Endothelial cell of umbilical vein (primary cell): ENCODE measurements at regions not wholly inside any gene's neighbourhood (a gene's known extent, or its start where the extent isn't known, plus 50 kb on each side); places are given as distances from the start of the nearest gene placed in this dataset.

Source experiments
- BruUV-seq: library from RNA; stranded (reverse); fragments of 400-500 nt; replicated peaks from 2 replicates; lab custom pipeline; 2021; lab: Mats Ljungman, UMichigan
- CTCF ChIA-PET: fragments of 300-600, 350-600 bp; sonication (Branson Sonifier 250); formaldehyde crosslinking; loops from one replicate; lab custom pipeline; 2021; ENCODE audit warnings: antibody characterized with exemption, inconsistent platforms; lab: Charles Lee
- POLR2A ChIA-PET: fragments of 300-600, 350-600 bp; sonication (Branson Sonifier 250); formaldehyde crosslinking; loops from one replicate; lab custom pipeline; 2021; ENCODE audit warnings: antibody characterized with exemption, inconsistent platforms; lab: Charles Lee
- DNase-seq: peaks from one replicate; pipeline ENCODE4 v3.0.0-alpha.2; 2011; ENCODE audit warnings: low read depth, low spot score
- FAIRE-seq: peaks from 2 replicates; lab custom pipeline; 2011; peaks lifted over from hg19 to GRCh38; lab: Jason Lieb, UNC
- H2AFZ ChIP-seq: 2 replicates; pipeline ENCODE4 v1.6.0; 2012; ENCODE audit warnings: low read depth, low read length, control low read depth, inconsistent platforms
- H3K27ac ChIP-seq: 2 replicates; pipeline ENCODE4 v1.5.1; 2011; ENCODE audit warnings: low read depth, mild to moderate bottlenecking, control low read depth, low read length, moderate library complexity; ENCODE audit not compliant: insufficient read depth
- H3K27me3 ChIP-seq, 2 experiments: 2 replicates each; pipeline versions ENCODE4 v1.6.0 to v1.6.1; 2011; ENCODE audit warnings: low read length in 2 of 2, mixed read lengths in 1 of 2; ENCODE audit not compliant: control insufficient read depth in 2 of 2, insufficient read depth in 2 of 2
- H3K36me3 ChIP-seq, 2 experiments: 2 replicates in 1 of 2; 3 replicates in 1 of 2; pipeline ENCODE4 v1.5.1; 2011; ENCODE audit warnings: low read length in 2 of 2, mild to moderate bottlenecking in 1 of 2, moderate library complexity in 1 of 2; ENCODE audit not compliant: control insufficient read depth in 2 of 2, insufficient read depth in 2 of 2; ENCODE audit errors: extremely low read depth in 1 of 2
- H3K4me1 ChIP-seq: 3 replicates; pipeline ENCODE4 v1.5.1; 2011; ENCODE audit warnings: mild to moderate bottlenecking, low read length; ENCODE audit not compliant: control insufficient read depth, insufficient read depth; ENCODE audit errors: extremely low read depth
- H3K4me2 ChIP-seq: 2 replicates; pipeline ENCODE4 v1.6.1; 2011; ENCODE audit warnings: low read length, control low read depth, mixed read lengths; ENCODE audit not compliant: insufficient read depth
- H3K4me3 ChIP-seq, 3 experiments: fragments of 200-600 bp in 1 of 3; sonication (generic), shearing (Covaris generic) in 1 of 3; replicated peaks in 1 of 3; 2 replicates each; pipeline ENCODE4 v1.5.1; 2011 to 2016; ENCODE audit warnings: control low read depth in 3 of 3, low read length in 3 of 3, mild to moderate bottlenecking in 2 of 3, inconsistent platforms in 1 of 3, low read depth in 1 of 3, moderate library complexity in 1 of 3; ENCODE audit not compliant: insufficient read depth in 1 of 3
- H3K79me2 ChIP-seq: 2 replicates; pipeline ENCODE4 v1.6.0; 2012; ENCODE audit warnings: low read length, inconsistent platforms; ENCODE audit not compliant: control insufficient read depth, insufficient read depth
- H3K9ac ChIP-seq: replicated peaks from 2 replicates; pipeline ENCODE3; 2011; ENCODE audit warnings: low read length, control low read depth; ENCODE audit not compliant: insufficient read depth; ENCODE audit errors: extremely low read depth
- H3K9me1 ChIP-seq: replicated peaks from 3 replicates; pipeline ENCODE4 v1.6.0; 2011; ENCODE audit warnings: mild to moderate bottlenecking, low read length; ENCODE audit not compliant: control insufficient read depth, insufficient read depth; ENCODE audit errors: extremely low read depth
- H3K9me3 ChIP-seq: replicated peaks from 2 replicates; pipeline ENCODE4 v1.5.1; 2012; ENCODE audit warnings: low read length, inconsistent platforms; ENCODE audit not compliant: control insufficient read depth, insufficient read depth
- H4K20me1 ChIP-seq: replicated peaks from 2 replicates; pipeline ENCODE3; 2011; ENCODE audit warnings: mild to moderate bottlenecking, low read length; ENCODE audit not compliant: control insufficient read depth, insufficient read depth; ENCODE audit errors: extremely low read depth
- CTCF ChIP-seq, 2 donors: IDR thresholded peaks; 1 replicate in 1 of 2; 2 replicates in 1 of 2; pipeline ENCODE4 v1.5.1; 2011; ENCODE audit warnings: low read length in 2 of 2, mild to moderate bottlenecking in 2 of 2, moderate library complexity in 2 of 2, control low read depth in 1 of 2, inconsistent platforms in 1 of 2, low read depth in 1 of 2; ENCODE audit not compliant: insufficient read depth in 1 of 2; ENCODE audit errors: extremely low read depth in 1 of 2
- EZH2 ChIP-seq: IDR thresholded peaks from 2 replicates; pipeline ENCODE4 v1.6.1; 2012; ENCODE audit warnings: borderline replicate concordance, low read depth, mild to moderate bottlenecking, moderate library complexity, low read length, inconsistent platforms; ENCODE audit not compliant: severe bottlenecking
- FOS ChIP-seq: IDR thresholded peaks from 2 replicates; pipeline ENCODE4 v1.6.1; 2011; ENCODE audit warnings: mild to moderate bottlenecking, low read length, moderate library complexity, borderline replicate concordance; ENCODE audit not compliant: insufficient read depth
- GATA2 ChIP-seq: IDR thresholded peaks from 2 replicates; pipeline ENCODE4 v1.7.0; 2011; ENCODE audit warnings: low read depth, mild to moderate bottlenecking, moderate library complexity, mixed read lengths, low read length; ENCODE audit not compliant: insufficient read length, insufficient read depth
- JUN ChIP-seq: IDR thresholded peaks from 2 replicates; pipeline ENCODE4 v1.6.1; 2011; ENCODE audit warnings: borderline replicate concordance, low read depth; ENCODE audit not compliant: insufficient read length, insufficient read depth
- MAX ChIP-seq: IDR thresholded peaks from 2 replicates; pipeline ENCODE4 v1.6.1; 2011; ENCODE audit not compliant: insufficient read depth, insufficient read length
- MYC ChIP-seq: IDR thresholded peaks from one replicate; pipeline ENCODE4 v1.6.1; 2011; ENCODE audit warnings: mild to moderate bottlenecking, low read depth, low read length
- POLR2A ChIP-seq: IDR thresholded peaks from 2 replicates; pipeline ENCODE4 v1.6.1; 2012; ENCODE audit warnings: low read depth, mild to moderate bottlenecking, control low read depth, low read length
- POLR2AphosphoS5 ChIP-seq: IDR thresholded peaks from 2 replicates; pipeline ENCODE4 v1.6.1; 2012; ENCODE audit warnings: low read depth, mild to moderate bottlenecking, control low read depth, low read length, moderate library complexity; ENCODE audit not compliant: insufficient read depth
- dilution Hi-C: fragments of 300-500 bp; cut with MboI; formaldehyde crosslinking; loops from one replicate; pipeline ENCODE4 v1.15.0; 2019; ENCODE audit warnings: low sequenced_read_pairs; ENCODE audit not compliant: extremely low pct_ligation_motif_present
- intact Hi-C: fragments of 100-400 bp; cut with micrococcal nuclease; formaldehyde crosslinking; loops from one replicate; pipeline ENCODE4 v1.10.0; 2022

- H2AFZ ChIP-seq, result no peak overlapping the region
- H3K9me1 ChIP-seq, result no peaks in the 10 kb centered on the region
- no peaks in the 10 kb centered on the region for H3K27me3 ChIP-seq
- no TSS peak for BruUV-seq
- no peaks in the 10 kb centered on the region for H3K9me3 ChIP-seq
- no peaks in the 10 kb centered on the region for H3K79me2 ChIP-seq
- TF ChIP-seq MAX (no peak), MYC (no peak), POLR2A (no peak), FOS (no peak), EZH2 (no peak), POLR2AphosphoS5 (no peak), CTCF (IDR thresholded peaks at IDR 0.05; ENCODE audit: extremely low read depth in 1 of 2, insufficient read depth in 1 of 2, low read depth in 1 of 2, low read length in 2 of 2) (no peak), JUN (no peak), GATA2 (no peak)
- ChIA-PET CTCF (no interaction called here), POLR2A (no interaction called here)
- no peaks in the 10 kb centered on the region for H4K20me1 ChIP-seq
- no peak overlapping the region for H3K9ac ChIP-seq
- no peak overlapping the region for H3K27ac ChIP-seq
- DNase-seq, result no peak
- dilution Hi-C loops, result no loop called here
- H3K4me2 ChIP-seq, result no peak overlapping the region
- H3K4me3 ChIP-seq, result no peak overlapping the region
- intact Hi-C loops, result no loop called here
- H3K36me3 ChIP-seq, result no peaks in the 10 kb centered on the region
- no peaks in the 10 kb centered on the region for H3K4me1 ChIP-seq
- FAIRE-seq, result no peak
Measured at GRCh38 chr9:2972475-2972874, 128.6 kb upstream of the PUM3 start.
